Peyer's patch (tissue), 4 donors: ENCODE measurements at regions not wholly inside any gene's neighbourhood (a gene's known extent, or its start where the extent isn't known, plus 50 kb on each side); places are given as distances from the start of the nearest gene placed in this dataset.

ENCODE experiments used
- DNase-seq, 3 donors: peaks; one replicate each; pipeline ENCODE4 v3.0.0-alpha.2; 2017 to 2019
- H3K27ac ChIP-seq, 4 donors: fragments of 200-600 bp; sonication (generic); one replicate each; pipeline ENCODE4 v1.5.1; 2016 to 2019
- H3K27me3 ChIP-seq, 2 donors: fragments of 200-600 bp; sonication (generic); one replicate each; pipeline ENCODE4 v1.5.1; 2019
- H3K36me3 ChIP-seq, 3 donors: fragments of 200-600 bp; sonication (generic); one replicate each; pipeline ENCODE4 v1.5.1; 2016 to 2019
- H3K4me1 ChIP-seq, 4 donors: fragments of 200-600 bp; sonication (generic); one replicate each; pipeline ENCODE4 v1.5.1; 2016 to 2019
- H3K4me3 ChIP-seq, 4 donors: fragments of 200-600 bp; sonication (generic); 1 replicate in 3 of 4; 2 replicates in 1 of 4; pipeline ENCODE4 v1.5.1; 2016 to 2019; ENCODE audit warnings: mild to moderate bottlenecking in 1 of 4
- H3K9me3 ChIP-seq, 4 donors: fragments of 200-600 bp; sonication (generic); one replicate each; pipeline ENCODE4 v1.5.1; 2016 to 2019; ENCODE audit warnings: mild to moderate bottlenecking in 1 of 4
- CTCF ChIP-seq, 6 experiments: fragments of 450-650 bp in 4 of 6; fragments of 200-600 bp in 2 of 6; sonication (generic) in 1 of 6; IDR thresholded peaks; one replicate each; pipeline ENCODE4 v1.5.1; 2017 to 2019; ENCODE audit warnings: antibody characterized with exemption in 6 of 6, mild to moderate bottlenecking in 3 of 6, moderate library complexity in 1 of 6
- POLR2A ChIP-seq, 2 donors: fragments of 450-650 bp; IDR thresholded peaks; one replicate each; pipeline ENCODE4 v1.5.1; 2017; ENCODE audit warnings: antibody characterized with exemption in 2 of 2, mild to moderate bottlenecking in 2 of 2, moderate library complexity in 2 of 2

- DNase-seq, result no peak
- TF ChIP-seq POLR2A (IDR thresholded peaks at IDR 0.05) (no peak), CTCF (IDR thresholded peaks at IDR 0.05) (no peak)
Observed at GRCh38 chr3:1962396-1963088, 136.1 kb upstream of the CNTN4 start.

GRCh38 chr3:1963896-1964295 is 134.8 kb upstream of the CNTN4 start:
- H3K36me3 ChIP-seq, result no peaks in the 10 kb centered on the region
- H3K27ac ChIP-seq, result no peak overlapping the region
- H3K4me3 ChIP-seq, result no peak overlapping the region
- H3K27me3 ChIP-seq, result no peaks in the 10 kb centered on the region
- DNase-seq, result no peak
- no peaks in the 10 kb centered on the region for H3K4me1 ChIP-seq
- H3K9me3 ChIP-seq, result no peaks in the 10 kb centered on the region
- TF ChIP-seq CTCF (IDR thresholded peaks at IDR 0.05), result no peak
- TF ChIP-seq POLR2A (IDR thresholded peaks at IDR 0.05), result no peak

More at GRCh38 chr3:1962396-1963088, 136.1 kb upstream of the CNTN4 start:
- no peaks in the 10 kb centered on the region for H3K27me3 ChIP-seq
- H3K27ac ChIP-seq, result no peak overlapping the region
- H3K36me3 ChIP-seq, result no peaks in the 10 kb centered on the region
- no peaks in the 10 kb centered on the region for H3K9me3 ChIP-seq
- no peaks in the 10 kb centered on the region for H3K4me1 ChIP-seq
- H3K4me3 ChIP-seq, result no peak overlapping the region

- Histone ChIP-seq H3K27ac (no peak overlapping the region), H3K4me1 (no peaks in the 10 kb centered on the region), H3K4me3 (no peak overlapping the region), H3K36me3 (no peaks in the 10 kb centered on the region), H3K27me3 (no peaks in the 10 kb centered on the region), H3K9me3 (no peaks in the 10 kb centered on the region)
- TF ChIP-seq CTCF (IDR thresholded peaks at IDR 0.05) (no peak), POLR2A (IDR thresholded peaks at IDR 0.05) (no peak)
- no peak for DNase-seq
Observed at GRCh38 chr3:1967525-1967924, 131.1 kb upstream of the CNTN4 start.

GRCh38 chr3:1969281-1969680 is 129.4 kb upstream of the CNTN4 start:
- H3K27ac ChIP-seq, result no peak overlapping the region
- TF ChIP-seq POLR2A (IDR thresholded peaks at IDR 0.05) (no peak), CTCF (IDR thresholded peaks at IDR 0.05) (no peak)
- no peak for DNase-seq

GRCh38 chr3:1971780-1972179 is 126.9 kb upstream of the CNTN4 start:
- no peak for TF ChIP-seq CTCF (IDR thresholded peaks at IDR 0.05)
- no peak for DNase-seq

More at GRCh38 chr3:1969281-1969680, 129.4 kb upstream of the CNTN4 start:
- Histone ChIP-seq H3K27me3 (no peaks in the 10 kb centered on the region), H3K4me3 (no peak overlapping the region), H3K36me3 (no peaks in the 10 kb centered on the region), H3K4me1 (no peaks in the 10 kb centered on the region), H3K9me3 (no peaks in the 10 kb centered on the region)

More at GRCh38 chr3:1971780-1972179, 126.9 kb upstream of the CNTN4 start:
- no peak overlapping the region for H3K27ac ChIP-seq
- no peak overlapping the region for H3K4me3 ChIP-seq
- no peaks in the 10 kb centered on the region for H3K4me1 ChIP-seq
- no peaks in the 10 kb centered on the region for H3K36me3 ChIP-seq
- no peaks in the 10 kb centered on the region for H3K9me3 ChIP-seq
- no peaks in the 10 kb centered on the region for H3K27me3 ChIP-seq
